Right lobe of liver (tissue), 6 donors: ENCODE measurements at regions not wholly inside any gene's neighbourhood (a gene's known extent, or its start where the extent isn't known, plus 50 kb on each side); places are given as distances from the start of the nearest gene placed in this dataset.

Source experiments
- ATAC-seq, 4 donors: fragments of 200-7000 bp; cut with Tn5 transposase; one replicate each; pipeline ENCODE4 v1.9.1; 2020; ENCODE audit warnings: mild to moderate bottlenecking in 4 of 4, moderate library complexity in 4 of 4
- DNase-seq, 3 donors: peaks; one replicate each; pipeline ENCODE4 v3.0.0-alpha.2; 2020
- H3K27ac ChIP-seq, 3 donors: fragments of 200-600 bp; one replicate each; pipeline ENCODE4 v1.8.0; 2022
- H3K27me3 ChIP-seq, 2 donors: fragments of 200-600 bp; one replicate each; pipeline ENCODE4 v1.8.0; 2022
- H3K36me3 ChIP-seq, 4 donors: fragments of 200-600 bp; sonication (generic) in 1 of 4; one replicate each; pipeline versions ENCODE4 v1.5.1 to v1.8.0; 2017 to 2022; ENCODE audit warnings: control low read depth in 1 of 4
- H3K4me1 ChIP-seq, 4 donors: fragments of 200-600 bp; sonication (generic) in 1 of 4; one replicate each; pipeline versions ENCODE4 v1.5.1 to v1.8.0; 2017 to 2022; ENCODE audit warnings: control low read depth in 1 of 4
- H3K4me3 ChIP-seq, 3 donors: fragments of 200-600 bp; one replicate each; pipeline ENCODE4 v1.8.0; 2022
- H3K9me3 ChIP-seq, 4 donors: fragments of 200-600 bp; sonication (generic) in 1 of 4; one replicate each; pipeline versions ENCODE4 v1.5.1 to v1.8.0; 2017 to 2022; ENCODE audit warnings: control low read depth in 1 of 4
- CTCF ChIP-seq, 4 donors: fragments of 200-600 bp in 3 of 4; fragments of 450-650 bp in 1 of 4; IDR thresholded peaks; one replicate each; pipeline versions ENCODE4 v1.5.1 to v1.8.0; 2016 to 2022; ENCODE audit warnings: antibody characterized with exemption in 4 of 4, mild to moderate bottlenecking in 2 of 4
- POLR2A ChIP-seq: fragments of 450-650 bp; IDR thresholded peaks from one replicate; pipeline ENCODE4 v1.6.1; 2017; ENCODE audit warnings: antibody characterized with exemption, mild to moderate bottlenecking
- WGBS: methylation state at CpG from one replicate; pipeline ENCODE4 v1.1.6; 2018; ENCODE audit warnings: low coverage, low lambda C conversion rate; ENCODE audit not compliant: insufficient coverage; ENCODE audit errors: missing lambda C conversion rate; 5-methylcytosine and 5-hydroxymethylcytosine counted together
- intact Hi-C, 2 donors: fragments of 100-400 bp; cut with DNase I; formaldehyde crosslinking; loops; one replicate each; pipeline versions ENCODE4 v1.11.2 to v1.14.1; 2022
- donor health status: DM: no; HTN: yes; CAD: no.
- donor health status: DM: no; HTN: no; CAD: no.
- donor health status: DM: no; HTN: no; CAD: no.
- donor health status: DM: no; HTN: yes; CAD: no.
- donor health status: DM: no; HTN: yes; CAD: no.

GRCh38 chr7:125555916-125556315 lies 626.3 kb upstream of the POT1 start:
- no CpG with 5 or more reads among the region's 1 CpG for WGBS
- Histone ChIP-seq H3K27ac (no peak overlapping the region), H3K36me3 (no peaks in the 10 kb centered on the region), H3K27me3 (no peaks in the 10 kb centered on the region), H3K4me3 (no peak overlapping the region), H3K9me3 (no peaks in the 10 kb centered on the region), H3K4me1 (no peaks in the 10 kb centered on the region)
- ATAC-seq (no peak), DNase-seq (no peak)
- intact Hi-C loops: no loop called here
- no peak for TF ChIP-seq POLR2A
- TF ChIP-seq CTCF (IDR thresholded peaks at IDR 0.05): no peak

- intact Hi-C loops: no loop called here
- no peaks in the 10 kb centered on the region for H3K36me3 ChIP-seq
- no peaks in the 10 kb centered on the region for H3K27me3 ChIP-seq
- H3K4me1 ChIP-seq: no peaks in the 10 kb centered on the region
- 59% methylated on average over 5 of the region's 5 CpGs for WGBS
- no peak for ATAC-seq
- no peak for TF ChIP-seq POLR2A
- no peak for TF ChIP-seq CTCF (IDR thresholded peaks at IDR 0.05)
- no peak overlapping the region for H3K4me3 ChIP-seq
- H3K27ac ChIP-seq: no peak overlapping the region
- H3K9me3 ChIP-seq: no peaks in the 10 kb centered on the region
- no peak for DNase-seq
Measured at GRCh38 chr7:125551008-125551407, 621.4 kb upstream of the POT1 start.

GRCh38 chr7:125547505-125547904 lies 617.9 kb upstream of the POT1 start:
- Histone ChIP-seq H3K36me3 (no peaks in the 10 kb centered on the region), H3K27ac (no peak overlapping the region), H3K4me3 (no peak overlapping the region), H3K9me3 (no peaks in the 10 kb centered on the region), H3K4me1 (no peaks in the 10 kb centered on the region), H3K27me3 (no peaks in the 10 kb centered on the region)
- DNase-seq (no peak), ATAC-seq (no peak)
- WGBS: 54% methylated on average over 2 of the region's 2 CpGs
- TF ChIP-seq POLR2A: no peak
- no peak for TF ChIP-seq CTCF (IDR thresholded peaks at IDR 0.05)
- intact Hi-C loops: no loop called here

- WGBS: 59% methylated on average over 1 of the region's 1 CpG
- Histone ChIP-seq H3K36me3 (no peaks in the 10 kb centered on the region), H3K4me3 (no peak overlapping the region), H3K27ac (no peak overlapping the region), H3K27me3 (no peaks in the 10 kb centered on the region), H3K9me3 (no peaks in the 10 kb centered on the region), H3K4me1 (no peaks in the 10 kb centered on the region)
- ATAC-seq (no peak), DNase-seq (no peak)
- no peak for TF ChIP-seq POLR2A
- TF ChIP-seq CTCF (IDR thresholded peaks at IDR 0.05): no peak
- intact Hi-C loops: no loop called here
Measured at GRCh38 chr7:125530553-125530952, 600.9 kb upstream of the POT1 start.

- no peaks in the 10 kb centered on the region for H3K36me3 ChIP-seq
- H3K27me3 ChIP-seq: no peaks in the 10 kb centered on the region
- WGBS: 50% methylated on average over 1 of the region's 1 CpG
- intact Hi-C loops: no loop called here
- H3K4me1 ChIP-seq: no peaks in the 10 kb centered on the region
- no peak overlapping the region for H3K27ac ChIP-seq
- TF ChIP-seq CTCF (IDR thresholded peaks at IDR 0.05) (no peak), POLR2A (no peak)
- no peaks in the 10 kb centered on the region for H3K9me3 ChIP-seq
- ATAC-seq: no peak
- no peak for DNase-seq
- H3K4me3 ChIP-seq: no peak overlapping the region
Measured at GRCh38 chr7:125529249-125529648, 599.6 kb upstream of the POT1 start.
